ENCODE measurements at regions not wholly inside any gene's neighbourhood (a gene's known extent, or its start where the extent isn't known, plus 50 kb on each side); places are given as distances from the start of the nearest gene placed in this dataset.
"Not testable (repeated sequence)": the region's sequence is repeated elsewhere in the genome, so short reads cannot be mapped to it uniquely, and the experiment has no call there.

DNA sequence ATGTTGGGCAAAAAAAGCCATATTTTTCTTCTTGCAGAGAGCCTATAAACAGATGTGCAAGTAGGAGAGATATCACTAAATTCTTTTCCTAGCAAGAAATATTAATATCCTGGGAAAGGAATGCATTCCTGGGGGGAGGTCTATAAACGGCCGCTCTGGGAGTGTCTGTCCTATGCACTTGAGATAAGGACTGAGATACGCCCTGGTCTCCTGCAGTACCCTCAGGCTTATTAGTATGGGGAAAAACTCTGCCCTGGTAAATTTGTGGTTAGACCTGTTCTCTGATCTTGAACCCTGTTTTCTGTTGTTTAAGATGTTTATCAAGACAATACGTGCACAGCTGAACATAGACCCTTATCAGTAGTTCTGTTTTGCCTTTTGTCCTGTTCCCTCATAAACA is 177.8 kb upstream of the PAQR3 start:
- DNase-seq (ENCODE audit: low spot score in 2 of 2); FAIRE-seq: not testable (repeated sequence)

DNA sequence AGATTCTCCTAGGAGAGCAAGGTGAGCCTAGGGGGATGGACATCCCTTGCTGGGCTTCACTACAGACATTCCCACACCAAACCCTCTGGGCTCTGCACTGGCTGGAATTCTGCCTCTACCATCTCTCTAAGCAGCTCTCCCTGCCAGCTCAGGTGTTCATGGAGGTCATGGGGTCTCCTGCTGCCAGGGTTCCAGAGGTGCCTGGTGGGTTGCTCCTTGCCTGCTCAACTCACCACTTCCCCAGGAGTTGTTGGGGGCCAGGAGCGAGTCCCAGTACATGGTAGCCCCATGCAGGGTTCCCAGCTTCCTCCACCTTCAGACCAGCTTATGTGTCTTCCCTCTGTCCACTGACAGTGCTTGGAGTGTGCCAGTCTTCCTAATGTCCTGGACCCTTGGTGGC is 167.8 kb upstream of the PAQR3 start:
- DNase-seq (ENCODE audit: low spot score in 2 of 2) (no peak), FAIRE-seq (no peak)

DNA sequence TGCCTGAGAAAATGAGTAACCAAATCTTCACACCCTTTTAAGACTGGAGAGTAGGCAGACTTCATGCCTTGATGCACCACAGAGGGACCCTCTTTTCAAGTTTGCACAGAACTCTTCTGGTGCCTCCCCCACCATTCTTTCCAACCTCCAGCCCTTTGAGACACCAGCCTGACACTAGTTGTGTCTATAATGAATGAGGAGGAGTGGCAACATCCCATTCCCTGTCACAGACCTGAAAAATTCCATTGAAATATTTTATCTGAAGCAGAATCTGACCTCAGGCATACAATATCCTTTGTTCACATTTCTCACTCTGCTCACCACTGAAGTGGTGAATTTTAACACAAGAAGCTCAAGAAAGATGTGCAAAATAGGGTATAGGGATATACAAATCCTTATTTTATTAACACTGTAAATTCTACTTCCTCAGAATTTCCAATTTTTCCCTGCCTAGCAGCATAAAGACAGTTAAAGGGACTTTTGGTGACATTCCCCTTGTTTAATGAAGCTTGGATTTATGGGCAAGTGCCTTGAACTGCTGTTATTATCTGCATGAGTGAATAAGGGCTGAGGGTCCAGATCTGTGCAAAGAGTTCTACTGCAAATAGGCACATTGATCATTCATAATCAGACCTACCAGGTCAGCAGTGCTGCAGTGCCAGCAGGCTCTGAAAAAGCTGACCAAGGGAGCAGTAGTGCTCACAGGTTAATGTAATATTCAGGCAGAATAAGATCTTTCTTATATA is 149.9 kb upstream of the PAQR3 start:
- FAIRE-seq (no peak), DNase-seq (ENCODE audit: low spot score in 2 of 2) (no peak)

DNA sequence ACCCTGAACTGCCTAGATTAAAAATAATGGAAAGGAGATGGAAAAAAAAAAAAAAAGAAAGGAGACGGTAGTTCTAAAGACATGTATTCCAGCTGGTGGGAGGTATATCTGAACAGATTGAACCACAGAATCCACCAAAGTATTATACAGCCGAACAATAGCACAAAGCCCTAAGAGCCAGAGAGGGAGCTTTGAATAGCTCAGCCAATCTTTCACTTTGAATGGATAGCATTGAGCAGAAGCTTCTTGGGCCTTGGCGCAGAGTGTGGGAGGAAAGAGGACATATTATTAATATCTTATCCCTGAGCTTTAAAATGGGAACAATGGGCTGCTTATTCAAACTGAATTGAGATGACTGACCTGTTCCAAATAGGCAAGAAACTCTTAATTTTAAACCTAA is 147.8 kb upstream of the PAQR3 start:
- no peak for FAIRE-seq

DNA sequence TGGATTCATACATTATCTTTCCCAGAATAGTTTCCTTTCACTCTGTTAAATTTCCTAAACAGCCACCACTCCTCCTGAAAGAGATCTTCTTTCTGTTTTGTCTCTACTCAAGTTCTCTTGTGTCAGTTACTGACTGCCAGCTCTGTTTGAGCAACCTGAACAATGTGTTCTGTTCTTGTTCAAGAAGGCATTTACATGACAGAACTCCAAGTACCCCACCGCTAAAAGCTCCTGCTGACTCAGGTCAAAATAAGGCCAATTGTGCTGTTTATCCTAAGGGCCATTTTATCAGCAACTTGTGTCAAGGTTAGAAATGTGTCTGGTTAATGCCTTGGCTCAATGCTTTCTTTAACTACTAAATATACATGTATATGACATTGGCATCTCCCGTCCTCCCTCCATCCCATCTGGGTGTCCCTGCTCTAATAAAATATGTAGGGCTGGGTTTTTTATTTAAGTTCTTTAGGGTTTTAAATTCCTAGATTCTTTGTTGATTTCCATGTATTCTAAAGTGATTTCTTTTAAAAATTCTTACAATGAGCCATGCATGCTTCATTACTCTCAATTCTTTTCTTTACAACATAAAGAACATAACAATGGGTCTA is 144.3 kb upstream of the PAQR3 start:
- DNase-seq (ENCODE audit: low spot score in 2 of 2) = no peak
- no peak for FAIRE-seq

More for the DNA sequence above, 147.8 kb upstream of the PAQR3 start:
- no peak for DNase-seq (ENCODE audit: low spot score in 2 of 2)

DNA sequence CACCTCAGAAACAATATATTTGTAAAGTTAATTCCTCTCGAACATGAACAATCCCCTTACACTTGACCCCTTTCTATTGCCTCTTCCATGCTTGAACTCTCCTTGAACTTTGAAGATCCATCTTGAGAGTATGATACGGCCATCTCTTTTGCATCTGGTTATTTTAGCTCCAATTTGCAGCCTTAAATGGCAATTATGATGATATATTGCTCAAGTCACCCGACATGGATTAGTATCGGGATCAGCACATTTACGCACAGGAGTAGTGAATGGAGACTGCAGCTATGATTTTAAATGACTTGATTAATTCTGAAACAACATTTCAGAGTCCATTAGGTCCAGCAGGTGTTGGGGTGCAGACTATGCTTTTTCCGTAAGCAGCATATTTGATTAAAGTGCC is 143.8 kb upstream of the PAQR3 start:
- DNase-seq (ENCODE audit: low spot score in 2 of 2) (no peak), FAIRE-seq (no peak)

DNA sequence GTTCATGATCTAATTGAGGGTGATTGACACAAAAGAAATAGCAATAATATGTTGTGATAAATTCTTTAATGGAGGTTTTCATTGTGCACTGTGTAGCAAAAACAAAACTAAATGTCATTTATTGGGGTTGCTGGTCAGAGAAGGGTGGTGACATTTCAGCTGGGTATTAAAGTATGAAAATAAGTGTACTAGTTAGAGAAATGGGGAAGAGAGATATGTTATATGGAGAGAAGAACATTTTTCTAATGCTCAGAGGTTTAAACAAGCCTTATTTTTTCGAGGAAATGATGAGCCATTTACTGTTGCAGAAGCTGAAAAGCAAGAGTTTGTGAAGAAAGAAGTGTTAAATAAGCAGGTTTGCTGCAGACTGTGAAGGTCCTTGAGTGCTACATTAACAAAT is 142.7 kb upstream of the PAQR3 start:
- no peak for DNase-seq (ENCODE audit: low spot score in 2 of 2)
- FAIRE-seq = no peak

DNA sequence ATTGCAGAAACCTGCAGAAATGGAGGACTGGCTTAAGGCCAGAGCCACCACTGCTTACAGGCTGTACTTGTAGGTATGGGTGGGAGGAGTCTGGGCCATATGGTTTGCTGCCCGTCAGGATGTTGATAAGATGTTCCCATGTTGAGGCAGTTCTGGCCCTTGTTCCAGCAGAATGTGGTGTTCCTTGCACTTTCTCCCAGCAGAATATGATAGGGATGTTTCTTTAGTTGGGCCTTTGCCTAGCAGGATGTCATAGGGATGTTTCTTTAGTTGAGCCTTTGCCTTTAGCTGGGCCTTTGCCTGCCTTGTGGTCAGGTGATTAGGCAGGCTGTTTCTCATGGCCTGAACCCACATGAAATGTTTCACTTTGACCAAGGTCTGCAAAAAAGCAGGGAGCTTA is 139.1 kb upstream of the PAQR3 start:
- no peak for FAIRE-seq
- DNase-seq (ENCODE audit: low spot score in 2 of 2) = no peak

DNA sequence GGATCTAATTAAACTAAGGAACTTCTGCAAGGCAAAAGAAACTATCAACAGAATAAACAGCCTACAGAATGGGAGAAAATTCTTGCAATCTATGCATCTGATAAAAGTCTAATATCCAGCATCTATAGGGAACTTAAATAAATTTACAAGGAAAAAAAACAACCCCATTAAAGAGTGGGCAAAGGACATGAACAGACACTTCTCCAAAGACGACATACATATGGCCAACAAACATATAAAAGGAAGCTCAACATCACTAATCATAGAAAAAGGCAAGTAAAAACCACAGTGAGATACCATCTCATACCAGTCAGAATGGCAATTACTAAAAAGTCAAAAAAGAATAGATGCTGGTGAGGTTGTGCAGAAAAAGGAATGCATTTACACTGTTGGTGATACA is 134.8 kb upstream of the PAQR3 start:
- no peak for FAIRE-seq
- no peak for DNase-seq (ENCODE audit: low spot score in 2 of 2)

DNA sequence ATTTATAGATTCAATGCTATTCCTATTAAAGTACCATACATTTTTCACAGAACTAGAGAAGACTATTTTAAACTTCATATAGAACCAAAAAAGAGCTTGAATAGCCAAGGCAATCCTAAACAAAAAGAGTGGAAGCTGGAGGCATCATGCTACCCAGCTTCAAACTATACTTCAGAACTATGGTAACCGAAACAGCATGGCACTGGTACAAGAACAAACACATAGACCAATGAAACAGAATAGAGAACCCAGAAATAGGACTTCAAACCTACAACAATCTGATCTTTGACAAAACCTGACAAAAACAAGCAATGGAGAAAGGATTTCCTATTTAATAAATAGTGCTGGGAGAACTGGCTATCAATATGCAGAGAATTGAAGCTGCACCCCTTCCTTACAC is 134.2 kb upstream of the PAQR3 start:
- no peak for FAIRE-seq
- no peak for DNase-seq (ENCODE audit: low spot score in 2 of 2)

DNA sequence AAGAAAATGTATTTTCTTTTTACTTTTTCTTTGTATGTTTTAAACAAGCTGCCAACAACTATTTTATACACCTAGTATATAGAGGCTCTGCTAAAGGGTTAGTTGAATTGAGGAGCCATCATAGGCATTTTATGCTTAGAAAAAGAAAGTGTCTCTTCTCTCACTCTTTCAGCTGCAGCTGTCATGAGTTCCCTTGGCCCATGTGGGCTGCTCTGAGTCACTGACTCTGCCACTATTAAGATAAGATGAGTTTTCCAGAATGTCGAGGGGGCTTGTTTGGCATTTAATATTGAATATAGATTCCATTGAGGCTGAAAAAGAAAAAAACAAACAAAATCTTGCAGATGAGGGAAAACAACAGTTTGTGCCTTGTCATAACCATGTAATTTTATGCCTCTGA is 126.0 kb upstream of the PAQR3 start:
- DNase-seq (ENCODE audit: low spot score in 2 of 2) (no peak), FAIRE-seq (no peak)

DNA sequence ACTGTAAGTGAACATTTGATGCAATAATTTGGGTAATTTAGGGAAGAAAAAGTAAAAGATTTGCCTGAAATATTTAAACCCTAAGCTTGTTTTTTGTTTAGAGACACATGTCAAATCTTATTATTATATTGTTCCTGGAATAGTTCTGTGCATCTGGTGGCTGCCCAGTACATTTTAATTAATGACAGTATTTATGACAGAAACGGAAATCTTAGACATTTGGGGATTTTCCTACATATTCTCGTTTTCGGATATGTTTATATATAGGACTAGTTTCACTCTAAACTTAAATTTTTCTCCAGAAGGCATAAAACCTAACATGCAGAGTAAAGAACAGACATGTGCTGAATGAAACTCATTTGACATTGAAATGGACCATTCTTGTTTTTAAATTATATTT is 125.6 kb upstream of the PAQR3 start:
- FAIRE-seq (no peak), DNase-seq (ENCODE audit: low spot score in 2 of 2) (no peak)

DNA sequence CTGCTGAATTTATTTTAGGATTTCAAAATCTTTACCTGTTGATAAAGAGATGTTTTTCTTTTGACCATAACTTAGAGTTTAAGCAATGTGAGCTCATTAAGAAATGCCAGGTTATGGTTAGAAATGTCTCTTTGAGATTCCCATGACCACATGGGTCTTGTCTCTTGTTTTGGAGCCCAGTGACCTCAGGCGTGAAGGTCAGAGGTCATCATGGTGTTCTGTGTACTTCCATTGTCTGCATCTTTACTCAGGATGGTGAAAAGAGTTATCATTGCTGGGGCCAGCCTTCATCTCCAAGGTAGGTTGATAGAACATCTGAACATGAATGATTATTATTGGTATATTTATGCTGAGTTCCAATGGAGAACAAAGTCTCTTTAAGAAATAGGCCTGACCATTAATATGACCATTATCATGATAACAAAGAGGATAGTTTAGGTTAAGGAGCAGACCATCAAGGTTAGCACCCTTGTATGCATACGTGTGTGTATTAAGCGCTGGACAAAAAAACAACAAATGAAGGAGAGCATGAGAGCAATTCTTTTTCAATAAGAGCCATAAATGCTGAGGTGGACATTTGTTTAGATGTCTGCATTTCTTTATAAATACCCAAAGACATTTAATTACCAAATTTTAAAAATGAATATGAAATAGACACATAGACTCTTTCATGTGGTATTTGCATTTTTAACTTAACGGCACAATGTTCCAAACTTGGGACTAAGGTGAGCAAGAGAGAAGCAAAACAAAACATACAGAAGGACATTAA is 120.6 kb upstream of the PAQR3 start:
- no peak for FAIRE-seq
- no peak for DNase-seq (ENCODE audit: low spot score in 2 of 2)

DNA sequence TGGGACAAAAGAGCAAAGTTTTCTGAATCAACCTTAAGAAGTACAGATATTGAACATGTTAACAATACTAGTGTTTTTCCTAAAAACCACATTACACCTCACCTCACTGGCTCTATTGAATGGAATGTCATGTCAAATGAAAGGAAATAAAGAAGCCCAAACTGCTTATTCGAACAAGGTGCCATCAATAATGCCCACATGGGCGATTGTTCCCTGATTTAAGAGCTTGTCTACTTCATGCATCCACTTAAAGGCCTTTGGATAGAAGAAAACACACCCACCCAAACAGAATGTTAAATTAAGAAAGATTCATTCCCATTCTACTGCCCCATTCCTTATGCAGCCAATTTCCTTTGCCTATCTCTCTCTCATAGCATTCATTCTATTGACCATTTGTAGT is 118.5 kb upstream of the PAQR3 start:
- FAIRE-seq (no peak), DNase-seq (ENCODE audit: low spot score in 2 of 2) (no peak)

DNA sequence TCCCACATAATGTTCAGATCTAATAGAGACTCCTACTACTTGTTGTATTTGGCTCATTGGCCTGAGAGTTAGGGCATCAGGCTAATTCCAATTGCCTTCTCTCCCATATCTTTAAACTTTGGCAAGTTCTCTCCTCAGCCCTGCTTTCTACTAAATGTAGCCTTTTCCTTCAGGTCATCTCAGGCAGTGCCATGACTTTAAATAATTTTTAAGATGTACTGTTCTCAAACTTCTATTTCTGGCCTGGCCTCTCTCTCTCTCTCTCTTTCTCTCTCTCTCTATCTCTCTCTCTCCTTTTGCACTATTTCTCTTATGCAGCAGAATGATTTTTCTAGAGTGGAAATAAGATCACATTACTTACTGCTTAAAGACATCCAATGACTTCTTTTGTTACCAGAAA is 114.5 kb upstream of the PAQR3 start:
- DNase-seq (ENCODE audit: low spot score in 2 of 2) = no peak
- FAIRE-seq = no peak

DNA sequence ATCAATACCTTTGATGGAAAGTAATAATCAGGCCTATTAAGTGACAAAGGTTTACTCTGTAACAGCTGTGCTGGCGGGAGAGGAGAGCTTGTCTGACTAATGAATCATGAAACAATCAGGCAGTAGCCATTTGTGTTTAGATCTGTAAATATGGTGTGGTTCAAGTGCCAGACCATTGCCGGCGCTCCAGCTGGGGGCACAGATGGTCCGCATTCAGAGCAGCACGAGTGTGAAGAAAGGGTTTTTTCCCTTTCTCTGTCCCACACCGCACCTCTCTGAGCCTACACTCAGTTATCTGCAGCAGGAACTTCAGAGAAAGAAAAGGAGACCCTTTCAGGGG is 111.3 kb upstream of the PAQR3 start:
- DNase-seq (ENCODE audit: low spot score in 2 of 2) (no peak), FAIRE-seq (no peak)

DNA sequence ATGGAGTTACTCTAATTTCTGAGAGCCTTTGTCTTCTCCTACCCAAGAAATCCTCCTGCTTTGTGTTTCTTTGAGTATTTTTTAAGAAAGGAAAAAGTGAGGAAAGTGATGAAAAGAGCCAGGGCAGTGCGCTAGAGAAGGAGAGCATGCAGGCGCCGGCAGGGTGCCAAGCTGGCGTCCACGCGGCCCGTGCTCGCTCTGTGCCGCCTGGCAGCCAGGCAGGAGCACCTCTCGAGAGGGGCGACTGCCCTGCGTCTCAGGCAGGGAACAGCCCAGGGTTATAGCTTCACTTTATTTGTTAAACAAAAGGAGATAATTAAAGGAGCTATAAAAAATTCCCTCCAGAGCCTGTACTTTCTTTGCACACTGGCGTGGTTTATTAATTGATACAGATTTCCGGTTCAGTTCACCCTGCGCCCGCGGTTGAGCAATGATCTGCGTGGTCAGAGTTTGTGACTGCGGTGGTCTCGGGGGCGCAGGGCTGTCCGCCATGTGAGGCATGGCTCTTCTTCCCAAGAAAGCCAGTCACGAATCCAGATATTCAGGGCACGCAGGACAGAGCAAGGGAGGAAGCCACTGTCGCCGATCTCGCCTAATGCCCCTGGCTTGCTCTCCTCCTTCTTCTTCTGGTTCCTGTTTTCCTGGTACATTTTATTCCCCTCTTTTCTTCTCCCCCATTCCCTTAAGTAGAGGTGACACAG is 110.8 kb upstream of the PAQR3 start:
- DNase-seq (ENCODE audit: low spot score in 2 of 2) = no peak
- no peak for FAIRE-seq

DNA sequence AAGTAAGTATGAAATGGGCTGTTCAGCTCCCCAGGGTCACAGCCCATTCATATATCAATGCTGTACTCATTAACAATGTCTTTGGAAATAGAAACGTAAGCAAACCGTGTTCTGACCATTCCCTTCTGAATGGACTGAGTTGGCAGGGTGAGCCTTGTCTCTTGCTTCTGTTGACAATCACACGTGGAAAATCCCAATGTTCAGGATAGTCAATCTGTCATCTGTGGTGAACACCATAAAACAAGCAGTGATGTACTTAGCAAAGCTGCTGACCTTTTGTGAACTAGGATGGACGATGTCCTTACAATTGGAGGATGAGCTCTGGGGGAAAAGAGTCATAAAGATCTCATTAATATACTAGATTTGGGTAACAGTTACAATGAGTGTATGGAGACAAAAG is 109.6 kb upstream of the PAQR3 start:
- DNase-seq (ENCODE audit: low spot score in 2 of 2) (no peak), FAIRE-seq (no peak)

DNA sequence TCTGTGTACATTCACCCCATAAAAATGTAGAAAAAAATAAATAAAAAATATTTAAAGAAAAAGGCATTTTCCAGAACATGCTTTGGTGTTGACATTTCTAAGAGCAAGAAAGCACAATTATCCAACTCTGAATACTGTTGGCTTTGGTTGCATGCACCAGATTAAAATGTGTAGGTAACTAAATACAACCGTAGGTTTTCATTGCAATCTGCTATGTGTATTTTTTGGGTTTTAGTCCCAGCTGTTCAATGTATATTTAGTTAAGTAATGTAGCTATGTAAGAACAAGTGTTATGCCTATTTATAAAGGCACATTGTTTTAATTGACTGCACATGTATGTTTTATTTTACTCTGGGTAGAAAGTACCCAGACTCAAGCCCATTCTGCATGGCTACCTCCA is 108.1 kb upstream of the PAQR3 start:
- FAIRE-seq = no peak
- no peak for DNase-seq (ENCODE audit: low spot score in 2 of 2)

DNA sequence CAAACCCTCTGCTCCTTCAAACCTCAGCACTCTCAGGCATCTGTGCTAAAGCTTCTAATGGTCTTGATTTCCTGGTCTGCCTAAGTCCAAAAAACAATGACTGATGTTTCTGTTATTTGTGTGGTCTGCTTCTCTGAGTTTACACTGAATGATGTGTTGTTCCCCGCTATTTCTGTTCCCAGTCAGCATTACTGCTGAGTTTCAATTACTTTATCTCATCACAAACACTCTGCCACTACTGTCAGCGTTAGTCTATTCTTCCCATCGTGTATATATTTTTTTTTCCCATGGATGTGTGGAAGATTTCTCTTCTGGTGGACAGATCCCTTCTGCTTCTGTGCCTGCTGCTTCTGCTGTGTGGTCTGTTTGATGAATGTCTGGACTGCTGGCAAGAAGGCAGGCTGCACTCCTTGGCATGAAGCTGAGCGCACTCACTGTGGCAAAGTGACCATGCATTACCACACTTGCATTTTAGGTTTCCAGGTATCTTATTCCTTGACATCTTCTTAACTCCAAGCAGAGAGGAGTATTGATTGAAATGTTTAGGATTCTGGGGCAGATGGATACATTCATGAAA is 106.9 kb upstream of the PAQR3 start:
- FAIRE-seq = no peak
- DNase-seq (ENCODE audit: low spot score in 2 of 2) = no peak

DNA sequence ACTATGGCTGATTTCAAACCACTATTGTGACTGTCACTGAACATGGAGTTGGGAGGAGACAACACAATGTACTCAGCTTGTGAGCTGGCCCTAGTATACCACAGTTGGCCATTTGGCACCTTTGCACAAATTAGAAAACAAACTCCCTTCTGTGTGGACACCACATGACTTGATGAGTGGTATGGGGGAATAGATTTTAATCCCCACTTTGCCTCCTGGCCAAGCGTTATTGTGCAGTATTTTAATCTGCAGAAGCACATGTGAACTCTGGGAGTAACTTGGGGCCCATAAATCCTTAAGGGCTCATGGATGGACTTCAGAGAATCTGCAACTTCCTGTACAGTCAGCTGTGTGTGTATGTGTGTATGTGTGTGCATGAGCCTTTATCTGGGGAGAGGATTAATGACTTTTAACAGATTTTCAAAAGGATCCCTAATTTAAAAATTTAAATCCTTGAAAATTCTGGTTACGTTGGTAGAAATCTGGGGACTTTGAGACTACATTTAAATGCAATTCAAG is 105.0 kb upstream of the PAQR3 start:
- DNase-seq (ENCODE audit: low spot score in 2 of 2) (no peak), FAIRE-seq (no peak)
